ENCODE measurements at regions not wholly inside any gene's neighbourhood (a gene's known extent, or its start where the extent isn't known, plus 50 kb on each side); places are given as distances from the start of the nearest gene placed in this dataset.
"Not testable (repeated sequence)": the region's sequence is repeated elsewhere in the genome, so short reads cannot be mapped to it uniquely, and the experiment has no call there.

- Mint-ChIP-seq H3K27ac (no peak overlapping the region), H3K4me3 (no peak overlapping the region), H3K27me3 (no peaks in the 10 kb centered on the region), H3K9me3 (no peaks in the 10 kb centered on the region), H3K4me1 (ENCODE audit: low read depth) (no peaks in the 10 kb centered on the region), H3K36me3 (ENCODE audit: low read depth) (no peaks in the 10 kb centered on the region)
- CTCF ChIA-PET, result no interaction called here
- Histone ChIP-seq H3K4me1 (ENCODE audit: insufficient read depth, low read length) (no peaks in the 10 kb centered on the region), H3K27ac (ENCODE audit: low read depth in 1 of 2, low read length in 2 of 2) (no peak overlapping the region), H3K4me3 (ENCODE audit: low read length) (no peak overlapping the region), H3K36me3 (ENCODE audit: insufficient read depth, low read length) (no peaks in the 10 kb centered on the region), H3K9me3 (ENCODE audit: control insufficient read depth in 1 of 2, insufficient read depth in 1 of 2, low read length in 2 of 2) (no peaks in the 10 kb centered on the region), H3K27me3 (ENCODE audit: control insufficient read depth in 1 of 2, insufficient read depth in 2 of 2, low read length in 2 of 2) (no peaks in the 10 kb centered on the region)
- POLR2A ChIA-PET, result no interaction called here
- ATAC-seq (ENCODE audit: poor library complexity) (no peak), DNase-seq (no peak)
- TF ChIP-seq, protein P1, sequence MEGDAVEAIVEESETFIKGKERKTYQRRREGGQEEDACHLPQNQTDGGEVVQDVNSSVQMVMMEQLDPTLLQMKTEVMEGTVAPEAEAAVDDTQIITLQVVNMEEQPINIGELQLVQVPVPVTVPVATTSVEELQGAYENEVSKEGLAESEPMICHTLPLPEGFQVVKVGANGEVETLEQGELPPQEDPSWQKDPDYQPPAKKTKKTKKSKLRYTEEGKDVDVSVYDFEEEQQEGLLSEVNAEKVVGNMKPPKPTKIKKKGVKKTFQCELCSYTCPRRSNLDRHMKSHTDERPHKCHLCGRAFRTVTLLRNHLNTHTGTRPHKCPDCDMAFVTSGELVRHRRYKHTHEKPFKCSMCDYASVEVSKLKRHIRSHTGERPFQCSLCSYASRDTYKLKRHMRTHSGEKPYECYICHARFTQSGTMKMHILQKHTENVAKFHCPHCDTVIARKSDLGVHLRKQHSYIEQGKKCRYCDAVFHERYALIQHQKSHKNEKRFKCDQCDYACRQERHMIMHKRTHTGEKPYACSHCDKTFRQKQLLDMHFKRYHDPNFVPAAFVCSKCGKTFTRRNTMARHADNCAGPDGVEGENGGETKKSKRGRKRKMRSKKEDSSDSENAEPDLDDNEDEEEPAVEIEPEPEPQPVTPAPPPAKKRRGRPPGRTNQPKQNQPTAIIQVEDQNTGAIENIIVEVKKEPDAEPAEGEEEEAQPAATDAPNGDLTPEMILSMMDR (IDR thresholded peaks at IDR 0.05), result no peak
- intact Hi-C loops (cut with DNase I, micrococcal nuclease), result no loop called here
Measured at GRCh38 chr14:105666420-105666819, 140.0 kb downstream of the TMEM121 start.

DNA sequence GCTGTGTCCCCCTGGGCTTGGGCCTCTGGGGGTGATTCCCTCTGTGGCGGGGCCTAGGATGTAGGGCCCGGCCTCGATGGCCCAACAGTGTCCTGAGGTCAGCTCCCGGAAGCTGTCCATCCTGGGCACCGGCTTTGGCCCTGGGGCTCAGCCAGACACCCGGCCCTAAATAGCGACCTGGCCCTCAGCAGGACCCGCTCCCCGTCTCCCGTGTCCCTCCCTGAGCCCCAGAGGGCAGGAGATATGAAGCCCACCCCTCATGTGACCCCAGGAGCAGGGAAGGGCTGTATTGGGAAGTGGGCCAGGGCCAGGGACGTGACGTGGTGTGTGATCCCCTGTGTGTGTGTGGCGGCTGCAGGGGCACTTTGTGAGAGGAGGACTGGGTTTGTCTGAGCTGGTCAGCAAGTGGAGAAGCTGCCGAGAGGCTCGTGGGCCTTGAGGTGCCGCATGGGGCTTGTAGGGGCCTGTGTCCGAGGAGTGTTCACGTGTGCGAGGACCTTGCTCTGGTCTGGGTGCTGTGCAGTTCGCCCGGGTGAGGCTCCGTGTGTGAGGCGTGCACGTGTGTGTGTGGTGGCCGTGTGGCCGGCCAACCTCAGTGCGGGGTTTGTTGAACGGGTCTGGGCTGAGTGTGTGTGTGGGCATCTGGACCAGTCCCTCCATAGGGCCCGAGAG, 140.7 kb downstream of the TMEM121 start:
- H3K27ac ChIP-seq (ENCODE audit: low read depth in 1 of 2, low read length in 2 of 2); H3K4me1 ChIP-seq (ENCODE audit: insufficient read depth, low read length); H3K27me3 Mint-ChIP-seq; H3K9me3 ChIP-seq (ENCODE audit: control insufficient read depth in 1 of 2, insufficient read depth in 1 of 2, low read length in 2 of 2); H3K27ac Mint-ChIP-seq; CTCF ChIA-PET; H3K9me3 Mint-ChIP-seq; intact Hi-C loops (cut with DNase I, micrococcal nuclease); ATAC-seq (ENCODE audit: poor library complexity); H3K4me1 Mint-ChIP-seq (ENCODE audit: low read depth); H3K36me3 ChIP-seq (ENCODE audit: insufficient read depth, low read length); H3K4me3 Mint-ChIP-seq; H3K36me3 Mint-ChIP-seq (ENCODE audit: low read depth); POLR2A ChIA-PET; H3K4me3 ChIP-seq (ENCODE audit: low read length); DNase-seq; H3K27me3 ChIP-seq (ENCODE audit: control insufficient read depth in 1 of 2, insufficient read depth in 2 of 2, low read length in 2 of 2): not testable (repeated sequence)

DNA sequence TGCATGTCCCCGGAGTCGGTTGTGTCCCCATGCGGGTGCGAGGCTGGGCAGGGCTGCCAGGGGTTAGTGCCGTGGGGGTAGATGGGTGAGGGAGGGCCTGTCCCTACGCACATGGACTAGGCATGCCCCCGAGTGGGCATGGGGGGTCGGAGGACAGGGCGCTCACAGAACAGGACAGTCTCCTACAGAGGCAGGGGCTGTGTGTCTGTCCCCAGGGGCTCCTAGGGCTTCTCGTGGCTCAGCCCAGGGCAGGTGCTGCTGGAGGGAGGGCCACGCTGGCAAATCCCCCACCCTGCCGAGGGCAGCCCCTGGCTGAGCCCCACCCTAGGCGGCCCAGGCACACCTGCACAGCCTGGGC, 141.3 kb downstream of the TMEM121 start:
- H3K4me3 Mint-ChIP-seq; H3K36me3 Mint-ChIP-seq (ENCODE audit: low read depth); H3K9me3 ChIP-seq (ENCODE audit: control insufficient read depth in 1 of 2, insufficient read depth in 1 of 2, low read length in 2 of 2); H3K36me3 ChIP-seq (ENCODE audit: insufficient read depth, low read length); DNase-seq; H3K9me3 Mint-ChIP-seq; H3K27me3 Mint-ChIP-seq; H3K4me1 ChIP-seq (ENCODE audit: insufficient read depth, low read length); H3K27ac ChIP-seq (ENCODE audit: low read depth in 1 of 2, low read length in 2 of 2); H3K4me1 Mint-ChIP-seq (ENCODE audit: low read depth); ATAC-seq (ENCODE audit: poor library complexity); intact Hi-C loops (cut with DNase I, micrococcal nuclease); H3K27me3 ChIP-seq (ENCODE audit: control insufficient read depth in 1 of 2, insufficient read depth in 2 of 2, low read length in 2 of 2); CTCF ChIA-PET; POLR2A ChIA-PET; H3K4me3 ChIP-seq (ENCODE audit: low read length); H3K27ac Mint-ChIP-seq: not testable (repeated sequence)

- H3K27ac Mint-ChIP-seq; POLR2A ChIA-PET; CTCF ChIA-PET; intact Hi-C loops (cut with DNase I, micrococcal nuclease); H3K9me3 Mint-ChIP-seq; H3K36me3 ChIP-seq (ENCODE audit: insufficient read depth, low read length); DNase-seq; H3K36me3 Mint-ChIP-seq (ENCODE audit: low read depth); H3K27ac ChIP-seq (ENCODE audit: low read depth in 1 of 2, low read length in 2 of 2); H3K4me3 Mint-ChIP-seq; H3K9me3 ChIP-seq (ENCODE audit: control insufficient read depth in 1 of 2, insufficient read depth in 1 of 2, low read length in 2 of 2); H3K4me3 ChIP-seq (ENCODE audit: low read length); H3K27me3 Mint-ChIP-seq; H3K27me3 ChIP-seq (ENCODE audit: control insufficient read depth in 1 of 2, insufficient read depth in 2 of 2, low read length in 2 of 2); H3K4me1 ChIP-seq (ENCODE audit: insufficient read depth, low read length); H3K4me1 Mint-ChIP-seq (ENCODE audit: low read depth); ATAC-seq (ENCODE audit: poor library complexity): not testable (repeated sequence)
Measured at GRCh38 chr14:105668021-105668420, 141.6 kb downstream of the TMEM121 start.

GRCh38 chr14:105668471-105669230, 142.3 kb downstream of the TMEM121 start:
- DNase-seq; CTCF ChIA-PET; H3K36me3 ChIP-seq (ENCODE audit: insufficient read depth, low read length); H3K36me3 Mint-ChIP-seq (ENCODE audit: low read depth); H3K27ac Mint-ChIP-seq; ATAC-seq (ENCODE audit: poor library complexity); H3K4me1 Mint-ChIP-seq (ENCODE audit: low read depth); H3K4me1 ChIP-seq (ENCODE audit: insufficient read depth, low read length); H3K9me3 Mint-ChIP-seq; H3K4me3 ChIP-seq (ENCODE audit: low read length); POLR2A ChIA-PET; H3K27me3 ChIP-seq (ENCODE audit: control insufficient read depth in 1 of 2, insufficient read depth in 2 of 2, low read length in 2 of 2); intact Hi-C loops (cut with DNase I, micrococcal nuclease); H3K27ac ChIP-seq (ENCODE audit: low read depth in 1 of 2, low read length in 2 of 2); H3K27me3 Mint-ChIP-seq; H3K4me3 Mint-ChIP-seq; H3K9me3 ChIP-seq (ENCODE audit: control insufficient read depth in 1 of 2, insufficient read depth in 1 of 2, low read length in 2 of 2): not testable (repeated sequence)

DNA sequence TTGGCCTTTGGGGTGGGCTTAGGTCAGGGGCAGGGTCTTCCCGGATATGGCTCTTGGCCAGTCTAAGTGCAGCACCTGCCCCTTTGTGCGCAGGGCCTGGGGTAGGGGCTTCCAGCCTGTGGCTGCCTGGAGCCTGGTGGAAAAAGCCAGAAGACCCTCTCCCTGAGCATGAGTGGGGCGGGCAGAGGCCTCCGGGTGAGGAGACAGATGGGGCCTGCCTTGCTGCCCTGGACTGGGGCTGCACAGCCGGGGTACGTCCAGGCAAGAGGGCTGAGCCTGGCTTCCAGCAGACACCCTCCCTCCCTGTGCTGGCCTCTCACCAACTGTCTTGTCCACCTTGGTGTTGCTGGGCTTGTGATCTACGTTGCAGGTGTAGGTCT, 142.8 kb downstream of the TMEM121 start:
- H3K4me1 Mint-ChIP-seq (ENCODE audit: low read depth); ATAC-seq (ENCODE audit: poor library complexity); H3K4me3 Mint-ChIP-seq; DNase-seq; H3K27ac ChIP-seq (ENCODE audit: low read depth in 1 of 2, low read length in 2 of 2); H3K9me3 Mint-ChIP-seq; H3K36me3 ChIP-seq (ENCODE audit: insufficient read depth, low read length); H3K27me3 Mint-ChIP-seq; H3K27me3 ChIP-seq (ENCODE audit: control insufficient read depth in 1 of 2, insufficient read depth in 2 of 2, low read length in 2 of 2); H3K4me1 ChIP-seq (ENCODE audit: insufficient read depth, low read length); H3K27ac Mint-ChIP-seq; POLR2A ChIA-PET; intact Hi-C loops (cut with DNase I, micrococcal nuclease); CTCF ChIA-PET; H3K36me3 Mint-ChIP-seq (ENCODE audit: low read depth); H3K4me3 ChIP-seq (ENCODE audit: low read length); H3K9me3 ChIP-seq (ENCODE audit: control insufficient read depth in 1 of 2, insufficient read depth in 1 of 2, low read length in 2 of 2): not testable (repeated sequence)

All from CD4-positive, alpha-beta T cell (primary cell).